OCI-LY7 (cell line): ENCODE measurements at regions not wholly inside any gene's neighbourhood (a gene's known extent, or its start where the extent isn't known, plus 50 kb on each side); places are given as distances from the start of the nearest gene placed in this dataset.

Source experiments
- BruUV-seq: library from RNA; stranded (reverse); fragments of 400-500 nt; replicated peaks from 2 replicates; lab custom pipeline; 2021; lab: Mats Ljungman, UMichigan
- CTCF ChIA-PET: fragments of 300-600 bp; sonication (Branson Sonifier 250); formaldehyde crosslinking; loops from one replicate; lab custom pipeline; 2022; ENCODE audit warnings: antibody characterized with exemption; ENCODE audit not compliant: unreplicated experiment; lab: Charles Lee
- POLR2A ChIA-PET: fragments of 300-600 bp; sonication (Branson Sonifier 250); formaldehyde crosslinking; loops from one replicate; lab custom pipeline; 2022; ENCODE audit warnings: antibody characterized with exemption; lab: Charles Lee
- DNase-seq: peaks from one replicate; pipeline ENCODE4 v3.0.0-alpha.2; 2015; ENCODE audit warnings: low spot score
- H2AFZ ChIP-seq: fragments of 200-600 bp; sonication (generic), shearing (Covaris generic); 2 replicates; pipeline ENCODE4 v1.6.1; 2014; ENCODE audit warnings: mild to moderate bottlenecking, antibody characterized with exemption, low read length, moderate library complexity
- H3K27ac ChIP-seq: fragments of 200-600 bp; sonication (generic); 2 replicates; pipeline ENCODE4 v1.5.1; 2014; ENCODE audit warnings: mixed run types, low read depth, mild to moderate bottlenecking, moderate library complexity, low read length, inconsistent platforms; ENCODE audit not compliant: poor library complexity, severe bottlenecking
- H3K36me3 ChIP-seq: fragments of 200-600 bp; sonication (generic); 2 replicates; pipeline ENCODE4 v1.6.1; 2014; ENCODE audit warnings: mild to moderate bottlenecking, antibody characterized with exemption, low read length, moderate library complexity, mixed read lengths; ENCODE audit not compliant: insufficient read depth
- H3K4me1 ChIP-seq: fragments of 200-600 bp; sonication (generic); 2 replicates; pipeline ENCODE4 v1.5.1; 2014; ENCODE audit warnings: mild to moderate bottlenecking, low read length; ENCODE audit not compliant: insufficient read depth, poor library complexity, severe bottlenecking
- H3K4me2 ChIP-seq: fragments of 200-600 bp; sonication (generic); 2 replicates; pipeline ENCODE4 v1.6.1; 2014; ENCODE audit warnings: mild to moderate bottlenecking, low read length
- H3K4me3 ChIP-seq: fragments of 200-600 bp; sonication (generic); 2 replicates; pipeline ENCODE4 v1.5.1; 2014; ENCODE audit warnings: mild to moderate bottlenecking, low read depth, low read length; ENCODE audit not compliant: poor library complexity, severe bottlenecking
- H3K79me2 ChIP-seq: fragments of 200-600 bp; sonication (generic); 2 replicates; pipeline ENCODE4 v1.6.1; 2016; ENCODE audit warnings: low read depth, mild to moderate bottlenecking, low read length, moderate library complexity, mixed read lengths; ENCODE audit not compliant: insufficient read depth
- H3K9me2 ChIP-seq: fragments of 200-600 bp; sonication (generic); 2 replicates; pipeline ENCODE4 v1.6.1; 2016; ENCODE audit warnings: mild to moderate bottlenecking, low read length, mixed read lengths; ENCODE audit not compliant: insufficient read depth
- H3K9me3 ChIP-seq: fragments of 200-600 bp; sonication (generic); 2 replicates; pipeline ENCODE4 v1.6.1; 2014; ENCODE audit warnings: mild to moderate bottlenecking, mixed run types, low read length, mixed read lengths
- H4K20me1 ChIP-seq: fragments of 200-600 bp; sonication (generic); 2 replicates; pipeline ENCODE4 v1.6.1; 2014; ENCODE audit warnings: mild to moderate bottlenecking, antibody characterized with exemption, low read length, moderate library complexity, mixed read lengths; ENCODE audit not compliant: insufficient read depth
- EZH2phosphoT487 ChIP-seq: fragments of 200-600 bp; sonication (generic); IDR thresholded peaks from 2 replicates; pipeline ENCODE4 v1.6.1; 2018; ENCODE audit warnings: low read depth, borderline replicate concordance, mild to moderate bottlenecking, mixed run types, antibody characterized with exemption, low read length, moderate library complexity, mixed read lengths
- intact Hi-C: fragments of 100-400 bp; cut with micrococcal nuclease; formaldehyde crosslinking; loops from one replicate; pipeline ENCODE4 v1.10.0; 2022; ENCODE audit not compliant: unreplicated experiment
- TF ChIP-seq, protein P1 (sequence below): fragments of 200-600 bp; sonication (generic); conservative IDR thresholded peaks from 2 replicates; pipeline ENCODE4 v1.5.1; 2014; ENCODE audit warnings: mild to moderate bottlenecking, antibody characterized with exemption, low read length, moderate library complexity, mixed read lengths

DNA sequence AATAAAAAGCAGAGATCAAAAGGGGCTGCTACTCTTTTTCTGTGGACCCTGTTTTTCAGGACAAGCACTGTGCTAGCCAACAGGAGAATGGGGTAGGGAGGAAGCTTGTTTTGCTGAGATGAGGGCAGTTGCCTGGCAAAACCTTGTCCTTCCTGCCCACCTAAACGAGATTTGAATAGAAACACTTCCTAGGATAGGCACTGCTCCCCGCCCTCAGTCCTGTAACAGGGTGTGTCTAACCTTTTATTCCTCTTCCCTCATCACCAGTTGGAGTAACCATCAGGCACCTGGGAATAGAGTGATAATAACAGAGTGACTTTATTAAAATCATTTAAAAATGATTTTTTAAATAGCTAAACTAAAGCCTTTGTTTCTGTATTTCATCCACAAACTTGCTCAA is 368.8 kb downstream of the LNPK start:
- Histone ChIP-seq H4K20me1 (no peaks in the 10 kb centered on the region), H2AFZ (no peak overlapping the region), H3K36me3 (no peaks in the 10 kb centered on the region), H3K4me3 (no peak overlapping the region), H3K4me1 (no peaks in the 10 kb centered on the region), H3K27ac (no peak overlapping the region), H3K9me3 (no peaks in the 10 kb centered on the region), H3K9me2 (no peaks in the 10 kb centered on the region), H3K79me2 (no peaks in the 10 kb centered on the region), H3K4me2 (no peak overlapping the region)
- TF ChIP-seq, protein P1, sequence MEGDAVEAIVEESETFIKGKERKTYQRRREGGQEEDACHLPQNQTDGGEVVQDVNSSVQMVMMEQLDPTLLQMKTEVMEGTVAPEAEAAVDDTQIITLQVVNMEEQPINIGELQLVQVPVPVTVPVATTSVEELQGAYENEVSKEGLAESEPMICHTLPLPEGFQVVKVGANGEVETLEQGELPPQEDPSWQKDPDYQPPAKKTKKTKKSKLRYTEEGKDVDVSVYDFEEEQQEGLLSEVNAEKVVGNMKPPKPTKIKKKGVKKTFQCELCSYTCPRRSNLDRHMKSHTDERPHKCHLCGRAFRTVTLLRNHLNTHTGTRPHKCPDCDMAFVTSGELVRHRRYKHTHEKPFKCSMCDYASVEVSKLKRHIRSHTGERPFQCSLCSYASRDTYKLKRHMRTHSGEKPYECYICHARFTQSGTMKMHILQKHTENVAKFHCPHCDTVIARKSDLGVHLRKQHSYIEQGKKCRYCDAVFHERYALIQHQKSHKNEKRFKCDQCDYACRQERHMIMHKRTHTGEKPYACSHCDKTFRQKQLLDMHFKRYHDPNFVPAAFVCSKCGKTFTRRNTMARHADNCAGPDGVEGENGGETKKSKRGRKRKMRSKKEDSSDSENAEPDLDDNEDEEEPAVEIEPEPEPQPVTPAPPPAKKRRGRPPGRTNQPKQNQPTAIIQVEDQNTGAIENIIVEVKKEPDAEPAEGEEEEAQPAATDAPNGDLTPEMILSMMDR, result no peak
- TF ChIP-seq EZH2phosphoT487, result no peak
- no TSS peak for BruUV-seq
- intact Hi-C loops, result no loop called here
- CTCF ChIA-PET, result no interaction called here
- no peak for DNase-seq
- POLR2A ChIA-PET, result interaction anchor here (0.7 kb wide), 1 partner anchor 1322 kb away, joined by 3 read pairs; no protein-coding TSS in a partner anchor

DNA sequence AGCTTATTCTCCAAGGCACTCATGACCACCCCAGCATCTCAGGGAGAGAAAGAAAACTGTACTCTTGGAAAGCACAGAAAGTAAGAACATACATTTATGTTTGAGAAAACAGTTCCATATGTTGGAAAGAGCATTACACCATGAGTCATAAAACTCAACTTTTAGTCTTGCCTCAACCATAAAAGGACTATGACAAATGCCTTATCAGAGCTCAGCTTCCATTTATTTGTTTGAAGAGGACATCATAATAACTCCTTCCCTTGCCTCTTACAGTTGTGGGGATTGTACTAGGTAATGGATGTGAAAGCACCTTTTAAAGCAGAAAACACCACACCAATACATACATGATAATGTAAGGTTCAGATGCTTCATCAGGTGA is 370.8 kb downstream of the LNPK start:
- Histone ChIP-seq H3K9me2 (no peaks in the 10 kb centered on the region), H4K20me1 (no peaks in the 10 kb centered on the region), H3K27ac (no peak overlapping the region), H3K4me1 (no peaks in the 10 kb centered on the region), H2AFZ (no peak overlapping the region), H3K79me2 (no peaks in the 10 kb centered on the region), H3K4me2 (no peak overlapping the region), H3K9me3 (no peaks in the 10 kb centered on the region), H3K36me3 (no peaks in the 10 kb centered on the region), H3K4me3 (no peak overlapping the region)
- no TSS peak for BruUV-seq
- ChIA-PET CTCF (no interaction called here), POLR2A (interaction anchor here (0.6 kb wide), 1 partner anchor 9 kb away, joined by 5 read pairs; no protein-coding TSS in a partner anchor)
- TF ChIP-seq EZH2phosphoT487, result no peak
- TF ChIP-seq, protein P1, result no peak
- no peak for DNase-seq
- intact Hi-C loops, result no loop called here

- no peak for DNase-seq
- no peak overlapping the region for H3K4me2 ChIP-seq
- no peaks in the 10 kb centered on the region for H3K9me2 ChIP-seq
- ChIA-PET CTCF (no interaction called here), POLR2A (interaction anchor here (0.5 to 0.6 kb wide), 2 partner anchors 55 to 1251 kb away, joined by 3 to 9 read pairs; no protein-coding TSS in a partner anchor)
- no peak overlapping the region for H2AFZ ChIP-seq
- BruUV-seq, result no TSS peak
- H3K79me2 ChIP-seq, result no peaks in the 10 kb centered on the region
- no peaks in the 10 kb centered on the region for H3K9me3 ChIP-seq
- TF ChIP-seq, protein P1, result no peak
- TF ChIP-seq EZH2phosphoT487, result no peak
- no peak overlapping the region for H3K27ac ChIP-seq
- no peaks in the 10 kb centered on the region for H3K36me3 ChIP-seq
- H4K20me1 ChIP-seq, result no peaks in the 10 kb centered on the region
- no peak overlapping the region for H3K4me3 ChIP-seq
- H3K4me1 ChIP-seq, result no peaks in the 10 kb centered on the region
- intact Hi-C loops, result no loop called here
Observed at GRCh38 chr2:175630280-175631244, 371.5 kb downstream of the LNPK start.
